Astrocyte of the spinal cord (primary cell): ENCODE measurements at regions not wholly inside any gene's neighbourhood (a gene's known extent, or its start where the extent isn't known, plus 50 kb on each side); places are given as distances from the start of the nearest gene placed in this dataset.

ENCODE experiments used
- DNase-seq: peaks from one replicate; pipeline ENCODE4 v3.0.0; 2011; ENCODE audit warnings: low read depth, low spot score
- H3K4me3 ChIP-seq: 2 replicates; pipeline ENCODE4 v1.5.1; 2011; ENCODE audit warnings: low read depth, mild to moderate bottlenecking, low read length, moderate library complexity
- CTCF ChIP-seq: IDR thresholded peaks from 2 replicates; pipeline ENCODE4 v1.5.1; 2012; ENCODE audit warnings: low read depth, mild to moderate bottlenecking, low read length, inconsistent platforms
- in situ Hi-C: cut with HindIII; loops from 2 replicates; pipeline ENCODE4 v1.10.0; 2017; ENCODE audit warnings: low sequenced_read_pairs

GRCh38 chr11:116109228-116109627 is 605.0 kb upstream of the CADM1 start:
- no peak for TF ChIP-seq CTCF
- in situ Hi-C loops: no loop called here
- DNase-seq: peak; percentile 40
- H3K4me3 ChIP-seq: no peak overlapping the region

- no peak for TF ChIP-seq CTCF
- DNase-seq: no peak
- in situ Hi-C loops: no loop called here
- no peak overlapping the region for H3K4me3 ChIP-seq
Observed at GRCh38 chr11:116108161-116108560, 603.9 kb upstream of the CADM1 start.

GRCh38 chr11:116107229-116107628 is 603.0 kb upstream of the CADM1 start:
- H3K4me3 ChIP-seq: no peak overlapping the region
- TF ChIP-seq CTCF: no peak
- in situ Hi-C loops: no loop called here
- no peak for DNase-seq

GRCh38 chr11:116104498-116105174 is 600.4 kb upstream of the CADM1 start:
- no peak overlapping the region for H3K4me3 ChIP-seq
- DNase-seq: no peak
- TF ChIP-seq CTCF: no peak
- in situ Hi-C loops: no loop called here

GRCh38 chr11:116101902-116102301 is 597.7 kb upstream of the CADM1 start:
- no peak for TF ChIP-seq CTCF
- DNase-seq: no peak
- no peak overlapping the region for H3K4me3 ChIP-seq
- in situ Hi-C loops: no loop called here

GRCh38 chr11:116100016-116100415 is 595.8 kb upstream of the CADM1 start:
- no peak for DNase-seq
- no peak overlapping the region for H3K4me3 ChIP-seq
- in situ Hi-C loops: no loop called here
- no peak for TF ChIP-seq CTCF
